HL-60 (cell line): ENCODE measurements at regions not wholly inside any gene's neighbourhood (a gene's known extent, or its start where the extent isn't known, plus 50 kb on each side); places are given as distances from the start of the nearest gene placed in this dataset.

ENCODE experiments used
- DNase-seq, 2 experiments: peaks; one replicate each; pipeline ENCODE4 v3.0.0-alpha.2; 2010 to 2020; ENCODE audit warnings: low read depth in 1 of 2, low spot score in 1 of 2
- H3K27ac ChIP-seq: fragments of 250-450 bp; sonication (Bioruptor Pico); replicated peaks from 2 replicates; pipeline ENCODE4 v1.5.1; 2020; ENCODE audit warnings: mild to moderate bottlenecking, moderate library complexity
- H3K27me3 ChIP-seq: fragments of 250-450 bp; sonication (Bioruptor Pico); 2 replicates; pipeline ENCODE4 v1.5.1; 2021; ENCODE audit warnings: mild to moderate bottlenecking, moderate library complexity; ENCODE audit not compliant: insufficient read depth, poor library complexity, severe bottlenecking
- H3K4me3 ChIP-seq: replicated peaks from 2 replicates; pipeline ENCODE4 v1.5.1; 2011; ENCODE audit warnings: mild to moderate bottlenecking, control low read depth, low read length; ENCODE audit not compliant: insufficient read depth
- CTCF ChIP-seq: IDR thresholded peaks from one replicate; pipeline ENCODE4 v1.5.1; 2011; ENCODE audit warnings: low read length, control low read depth, inconsistent platforms; ENCODE audit not compliant: insufficient read depth
- GABPA ChIP-seq: IDR thresholded peaks from 2 replicates; pipeline ENCODE4 v1.6.1; 2012; ENCODE audit warnings: low read depth
- POLR2AphosphoS5 ChIP-seq: IDR thresholded peaks from 2 replicates; pipeline ENCODE4 v1.6.1; 2012; ENCODE audit warnings: low read depth
- REST ChIP-seq: IDR thresholded peaks from 2 replicates; pipeline ENCODE4 v1.6.1; 2012; ENCODE audit warnings: low read depth; ENCODE audit not compliant: insufficient replicate concordance
- SPI1 ChIP-seq: IDR thresholded peaks from 2 replicates; pipeline ENCODE4 v1.6.1; 2012; ENCODE audit warnings: low read depth, mild to moderate bottlenecking, borderline replicate concordance

DNA sequence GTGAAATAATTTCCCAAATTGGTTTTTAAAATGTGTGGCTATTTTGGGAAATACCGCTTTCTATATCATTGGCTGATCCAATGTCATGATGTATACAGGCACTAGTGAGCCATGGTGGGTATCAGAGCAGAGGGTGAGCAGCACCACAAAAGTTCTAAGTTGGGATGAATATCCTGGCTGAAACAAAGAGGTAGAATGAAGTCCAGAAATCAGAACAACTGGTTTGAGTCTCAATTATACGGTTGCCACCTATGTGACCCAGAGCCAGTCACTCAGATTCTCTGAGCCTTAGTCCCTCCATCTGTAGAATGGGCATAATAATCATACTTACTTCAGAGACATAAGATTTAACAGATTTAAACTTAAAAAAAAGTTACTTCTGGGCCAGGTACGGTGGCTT, 172.3 kb downstream of the ZFP64 start:
- Histone ChIP-seq H3K27ac (no peak overlapping the region), H3K4me3 (no peak overlapping the region), H3K27me3 (no peaks in the 10 kb centered on the region)
- no peak for TF ChIP-seq SPI1
- TF ChIP-seq REST, result no peak
- no peak for TF ChIP-seq GABPA
- TF ChIP-seq POLR2AphosphoS5, result no peak
- no peak for TF ChIP-seq CTCF
- no peak for DNase-seq

DNA sequence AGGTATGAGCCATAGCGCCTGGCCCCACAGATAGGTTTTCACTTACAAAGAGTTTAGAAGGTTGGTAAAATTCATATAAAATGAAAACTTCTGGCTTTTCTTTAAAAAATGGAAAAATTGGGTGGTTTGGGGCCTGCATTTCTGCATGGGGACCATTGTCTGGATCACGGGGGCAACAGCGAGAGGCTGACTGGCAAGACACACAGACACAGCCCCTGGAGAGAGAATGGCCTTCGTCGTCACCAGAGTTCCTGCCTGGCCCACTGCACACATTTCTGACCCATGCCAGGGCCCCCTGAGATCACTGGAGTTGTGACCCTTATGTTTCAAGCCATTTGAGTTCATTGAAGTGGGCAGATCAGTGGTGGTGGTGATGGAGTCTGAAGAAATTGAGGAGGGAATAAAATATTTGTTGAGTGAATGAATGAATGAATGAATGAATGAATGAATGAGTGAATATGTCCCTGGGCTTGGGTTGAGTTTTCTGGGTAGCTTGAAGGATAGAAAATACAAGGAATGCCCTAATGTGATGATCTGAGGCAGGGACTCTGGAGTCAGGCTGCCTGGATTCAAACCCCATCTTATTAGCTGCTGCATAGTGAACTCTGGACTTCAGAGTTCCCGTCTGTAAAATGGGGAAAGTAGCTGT, 173.8 kb downstream of the ZFP64 start:
- Histone ChIP-seq H3K27me3 (no peaks in the 10 kb centered on the region), H3K27ac (no peak overlapping the region), H3K4me3 (no peak overlapping the region)
- TF ChIP-seq REST (no peak), CTCF (no peak), GABPA (no peak), POLR2AphosphoS5 (no peak), SPI1 (no peak)
- DNase-seq, result no peak

DNA sequence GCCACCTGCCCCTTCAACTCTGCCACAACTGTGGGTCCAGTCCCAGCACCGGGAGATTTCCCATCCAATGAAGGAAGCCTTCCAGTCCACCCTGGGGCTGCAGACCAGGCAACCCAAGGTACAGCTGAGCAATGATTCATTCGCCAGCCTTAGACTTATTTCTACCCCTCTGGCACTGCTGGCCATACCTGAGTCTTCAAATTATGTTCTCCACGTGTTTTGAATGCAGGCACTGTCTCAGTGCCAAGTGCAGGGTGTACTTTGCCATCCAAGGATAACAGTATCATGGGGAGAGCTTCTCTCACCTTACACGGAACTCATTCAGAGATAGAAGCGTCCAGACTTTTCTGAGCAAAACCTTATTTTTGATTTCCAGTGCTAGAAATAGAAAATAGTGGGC, 175.6 kb downstream of the ZFP64 start:
- Histone ChIP-seq H3K27me3 (no peaks in the 10 kb centered on the region), H3K4me3 (no peak overlapping the region), H3K27ac (no peak overlapping the region)
- no peak for DNase-seq
- TF ChIP-seq REST (no peak), CTCF (no peak), POLR2AphosphoS5 (no peak), GABPA (no peak), SPI1 (no peak)
